ENCODE measurements at regions not wholly inside any gene's neighbourhood (a gene's known extent, or its start where the extent isn't known, plus 50 kb on each side); places are given as distances from the start of the nearest gene placed in this dataset.
"Not testable (repeated sequence)": the region's sequence is repeated elsewhere in the genome, so short reads cannot be mapped to it uniquely, and the experiment has no call there.

DNA sequence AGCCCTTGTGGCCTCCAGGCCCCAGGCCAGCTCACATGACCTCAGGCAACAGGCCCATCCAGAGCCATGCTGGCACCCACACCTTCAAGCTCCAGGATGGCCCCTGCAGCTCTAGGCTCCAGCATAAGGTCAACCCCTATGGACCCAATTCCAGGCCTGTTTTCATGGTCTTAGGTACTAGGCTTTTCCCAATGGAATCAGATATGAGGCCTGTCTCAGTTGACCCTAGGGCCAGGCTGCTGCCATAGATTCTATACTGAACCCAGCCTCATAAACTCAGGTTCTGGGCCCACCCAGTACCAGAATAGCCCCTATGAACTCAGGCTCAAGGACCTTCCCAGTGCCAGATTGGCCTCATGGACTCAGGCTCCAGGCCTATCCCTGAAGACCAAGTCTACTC lies 278.6 kb downstream of the CNTNAP3 start:
- TF ChIP-seq, protein P1, sequence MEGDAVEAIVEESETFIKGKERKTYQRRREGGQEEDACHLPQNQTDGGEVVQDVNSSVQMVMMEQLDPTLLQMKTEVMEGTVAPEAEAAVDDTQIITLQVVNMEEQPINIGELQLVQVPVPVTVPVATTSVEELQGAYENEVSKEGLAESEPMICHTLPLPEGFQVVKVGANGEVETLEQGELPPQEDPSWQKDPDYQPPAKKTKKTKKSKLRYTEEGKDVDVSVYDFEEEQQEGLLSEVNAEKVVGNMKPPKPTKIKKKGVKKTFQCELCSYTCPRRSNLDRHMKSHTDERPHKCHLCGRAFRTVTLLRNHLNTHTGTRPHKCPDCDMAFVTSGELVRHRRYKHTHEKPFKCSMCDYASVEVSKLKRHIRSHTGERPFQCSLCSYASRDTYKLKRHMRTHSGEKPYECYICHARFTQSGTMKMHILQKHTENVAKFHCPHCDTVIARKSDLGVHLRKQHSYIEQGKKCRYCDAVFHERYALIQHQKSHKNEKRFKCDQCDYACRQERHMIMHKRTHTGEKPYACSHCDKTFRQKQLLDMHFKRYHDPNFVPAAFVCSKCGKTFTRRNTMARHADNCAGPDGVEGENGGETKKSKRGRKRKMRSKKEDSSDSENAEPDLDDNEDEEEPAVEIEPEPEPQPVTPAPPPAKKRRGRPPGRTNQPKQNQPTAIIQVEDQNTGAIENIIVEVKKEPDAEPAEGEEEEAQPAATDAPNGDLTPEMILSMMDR (conservative IDR thresholded peaks at IDR 0.05; ENCODE audit: low read depth, low read length), result not testable (repeated sequence)
- TF ChIP-seq EZH2 (IDR thresholded peaks at IDR 0.05; ENCODE audit: borderline replicate concordance, low read depth, low read length, poor library complexity, severe bottlenecking), result not testable (repeated sequence)

All from A673 (cell line).